Smooth muscle cell (in vitro differentiated cells): ENCODE measurements at regions not wholly inside any gene's neighbourhood (a gene's known extent, or its start where the extent isn't known, plus 50 kb on each side); places are given as distances from the start of the nearest gene placed in this dataset.

Experiments
- DNase-seq: peaks from one replicate; lab custom pipeline; 2025; ENCODE audit not compliant: unreplicated experiment; lab: John Stamatoyannopoulos, UW
- H2AFZ ChIP-seq: fragments of 200-600 bp; sonication (generic); 2 replicates; pipeline ENCODE4 v1.6.0; 2016; ENCODE audit warnings: antibody characterized with exemption, low read depth, mild to moderate bottlenecking
- H3F3A ChIP-seq: fragments of 200-600 bp; sonication (generic); 2 replicates; pipeline ENCODE4 v1.6.0; 2017; ENCODE audit warnings: antibody characterized with exemption, low read depth
- H3K27ac ChIP-seq: fragments of 200-600 bp; sonication (generic); 2 replicates; pipeline ENCODE4 v1.5.1; 2016; ENCODE audit warnings: low read depth, mild to moderate bottlenecking
- H3K27me3 ChIP-seq: fragments of 200-600 bp; sonication (generic); 2 replicates; pipeline ENCODE4 v1.6.1; 2016; ENCODE audit warnings: low read depth, mild to moderate bottlenecking
- H3K36me3 ChIP-seq: fragments of 200-600 bp; sonication (generic); 2 replicates; pipeline ENCODE4 v1.5.1; 2016; ENCODE audit warnings: low read depth
- H3K4me1 ChIP-seq: fragments of 200-600 bp; sonication (generic); 2 replicates; pipeline ENCODE4 v1.5.1; 2016; ENCODE audit warnings: low read depth
- H3K4me2 ChIP-seq: fragments of 200-600 bp; sonication (generic); 2 replicates; pipeline ENCODE4 v1.6.0; 2016; ENCODE audit warnings: mild to moderate bottlenecking
- H3K4me3 ChIP-seq: fragments of 200-600 bp; sonication (generic); 2 replicates; pipeline ENCODE4 v1.5.1; 2016; ENCODE audit warnings: mild to moderate bottlenecking
- H3K79me2 ChIP-seq: fragments of 200-600 bp; sonication (generic); 2 replicates; pipeline ENCODE4 v1.6.0; 2016; ENCODE audit warnings: low read depth, mild to moderate bottlenecking
- H3K9ac ChIP-seq: fragments of 200-600 bp; sonication (generic); 2 replicates; pipeline ENCODE4 v1.6.0; 2016; ENCODE audit warnings: low read depth
- H3K9me3 ChIP-seq: fragments of 200-600 bp; sonication (generic); replicated peaks from 2 replicates; pipeline ENCODE4 v1.5.1; 2016; ENCODE audit warnings: low read depth
- H4K20me1 ChIP-seq: fragments of 200-600 bp; sonication (generic); 2 replicates; pipeline ENCODE4 v1.6.0; 2016; ENCODE audit warnings: low read depth
- WGBS: methylation state at CpG from one replicate; pipeline ENCODE4 v1.1.7; 2016; ENCODE audit warnings: low lambda C conversion rate; 5-methylcytosine and 5-hydroxymethylcytosine counted together
- TF ChIP-seq, protein P1 (sequence below): fragments of 200-600 bp; sonication (generic); IDR thresholded peaks from 2 replicates; pipeline ENCODE4 v1.5.1; 2017; ENCODE audit warnings: borderline replicate concordance, mild to moderate bottlenecking, antibody characterized with exemption; ENCODE audit not compliant: insufficient read depth, poor library complexity, severe bottlenecking

GRCh38 chr3:106089806-106090205 is 221.0 kb upstream of the CBLB start:
- Histone ChIP-seq H3K9ac (no peak overlapping the region), H3K27me3 (no peaks in the 10 kb centered on the region), H2AFZ (no peak overlapping the region), H4K20me1 (no peaks in the 10 kb centered on the region), H3K27ac (no peak overlapping the region), H3K9me3 (no peaks in the 10 kb centered on the region), H3K79me2 (no peaks in the 10 kb centered on the region), H3F3A (no peaks in the 10 kb centered on the region), H3K4me3 (no peak overlapping the region), H3K4me1 (no peaks in the 10 kb centered on the region), H3K36me3 (no peaks in the 10 kb centered on the region), H3K4me2 (no peak overlapping the region)
- TF ChIP-seq, protein P1, sequence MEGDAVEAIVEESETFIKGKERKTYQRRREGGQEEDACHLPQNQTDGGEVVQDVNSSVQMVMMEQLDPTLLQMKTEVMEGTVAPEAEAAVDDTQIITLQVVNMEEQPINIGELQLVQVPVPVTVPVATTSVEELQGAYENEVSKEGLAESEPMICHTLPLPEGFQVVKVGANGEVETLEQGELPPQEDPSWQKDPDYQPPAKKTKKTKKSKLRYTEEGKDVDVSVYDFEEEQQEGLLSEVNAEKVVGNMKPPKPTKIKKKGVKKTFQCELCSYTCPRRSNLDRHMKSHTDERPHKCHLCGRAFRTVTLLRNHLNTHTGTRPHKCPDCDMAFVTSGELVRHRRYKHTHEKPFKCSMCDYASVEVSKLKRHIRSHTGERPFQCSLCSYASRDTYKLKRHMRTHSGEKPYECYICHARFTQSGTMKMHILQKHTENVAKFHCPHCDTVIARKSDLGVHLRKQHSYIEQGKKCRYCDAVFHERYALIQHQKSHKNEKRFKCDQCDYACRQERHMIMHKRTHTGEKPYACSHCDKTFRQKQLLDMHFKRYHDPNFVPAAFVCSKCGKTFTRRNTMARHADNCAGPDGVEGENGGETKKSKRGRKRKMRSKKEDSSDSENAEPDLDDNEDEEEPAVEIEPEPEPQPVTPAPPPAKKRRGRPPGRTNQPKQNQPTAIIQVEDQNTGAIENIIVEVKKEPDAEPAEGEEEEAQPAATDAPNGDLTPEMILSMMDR: no peak
- 91% methylated on average over 1 of the region's 1 CpG for WGBS
- no peak for DNase-seq

DNA sequence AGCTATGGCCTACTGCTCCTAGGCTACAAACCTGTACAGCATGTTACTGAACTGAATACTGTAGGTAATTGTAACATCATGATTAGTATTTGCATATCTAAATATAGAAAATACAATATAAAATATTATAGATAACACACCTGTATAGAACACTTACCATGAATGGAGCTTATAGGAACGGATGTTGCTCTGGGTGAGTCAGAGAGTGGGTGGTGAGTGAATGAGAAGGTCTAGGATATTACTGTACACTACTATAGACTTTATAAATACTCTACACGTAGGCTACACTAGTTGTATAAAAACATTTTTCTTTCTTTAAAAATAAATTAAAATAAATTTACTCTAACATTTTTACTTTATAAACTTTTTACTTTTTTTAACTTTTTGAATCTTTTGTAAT is 224.0 kb upstream of the CBLB start:
- H3K9me3 ChIP-seq: no peaks in the 10 kb centered on the region
- H3K9ac ChIP-seq: no peak overlapping the region
- H3F3A ChIP-seq: no peaks in the 10 kb centered on the region
- no peak for DNase-seq
- no peak overlapping the region for H3K27ac ChIP-seq
- H3K4me2 ChIP-seq: no peak overlapping the region
- no peaks in the 10 kb centered on the region for H3K27me3 ChIP-seq
- H4K20me1 ChIP-seq: no peaks in the 10 kb centered on the region
- H2AFZ ChIP-seq: no peak overlapping the region
- no peaks in the 10 kb centered on the region for H3K79me2 ChIP-seq
- TF ChIP-seq, protein P1: no peak
- WGBS: 77% methylated on average over 2 of the region's 2 CpGs
- no peaks in the 10 kb centered on the region for H3K36me3 ChIP-seq
- no peaks in the 10 kb centered on the region for H3K4me1 ChIP-seq
- no peak overlapping the region for H3K4me3 ChIP-seq

- TF ChIP-seq, protein P1: no peak
- 75% methylated on average over 3 of the region's 3 CpGs for WGBS
- DNase-seq: no peak
- H4K20me1 ChIP-seq: no peaks in the 10 kb centered on the region
- H3K4me1 ChIP-seq: no peaks in the 10 kb centered on the region
- H3F3A ChIP-seq: no peaks in the 10 kb centered on the region
- no peak overlapping the region for H3K9ac ChIP-seq
- H3K9me3 ChIP-seq: no peaks in the 10 kb centered on the region
- H3K4me3 ChIP-seq: no peak overlapping the region
- H3K27me3 ChIP-seq: no peaks in the 10 kb centered on the region
- no peak overlapping the region for H3K27ac ChIP-seq
- H2AFZ ChIP-seq: no peak overlapping the region
- no peak overlapping the region for H3K4me2 ChIP-seq
- no peaks in the 10 kb centered on the region for H3K36me3 ChIP-seq
- H3K79me2 ChIP-seq: no peaks in the 10 kb centered on the region
Measured at GRCh38 chr3:106093616-106094015, 224.8 kb upstream of the CBLB start.

DNA sequence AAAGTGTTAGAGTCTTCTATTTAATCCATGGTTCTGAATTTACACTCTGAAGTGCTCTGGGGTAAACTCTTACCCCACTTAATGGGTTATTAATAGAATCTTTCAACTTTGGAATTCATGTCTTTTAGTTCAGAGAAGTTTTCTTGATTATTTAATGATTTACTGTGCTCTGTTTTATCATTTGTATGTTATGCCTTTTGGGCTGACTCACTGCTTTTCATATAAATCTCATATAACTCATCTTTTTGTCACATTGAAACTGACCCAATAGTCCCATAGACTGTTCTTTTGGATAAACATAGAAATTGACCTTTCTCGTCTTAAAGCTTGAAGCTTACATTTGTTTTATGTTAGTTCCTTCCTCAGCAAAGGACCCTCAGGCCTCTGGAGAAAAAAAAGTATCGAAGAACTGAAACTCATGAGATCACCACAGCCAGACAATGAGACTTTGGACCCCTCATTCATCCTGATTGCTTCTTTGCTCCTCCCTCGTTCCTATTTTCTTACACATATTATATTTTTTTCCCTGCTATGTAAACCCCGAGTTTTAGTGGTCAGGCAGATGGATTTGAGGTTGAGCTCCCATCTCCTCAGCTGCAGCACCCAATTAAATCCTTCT is 229.1 kb upstream of the CBLB start:
- no peak for DNase-seq
- no peaks in the 10 kb centered on the region for H3F3A ChIP-seq
- TF ChIP-seq, protein P1: no peak
- no peak overlapping the region for H2AFZ ChIP-seq
- 67% methylated on average over 4 of the region's 4 CpGs for WGBS
- H3K27me3 ChIP-seq: no peaks in the 10 kb centered on the region
- H3K9me3 ChIP-seq: no peaks in the 10 kb centered on the region
- H3K9ac ChIP-seq: no peak overlapping the region
- no peak overlapping the region for H3K27ac ChIP-seq
- H4K20me1 ChIP-seq: no peaks in the 10 kb centered on the region
- no peak overlapping the region for H3K4me2 ChIP-seq
- no peak overlapping the region for H3K4me3 ChIP-seq
- no peaks in the 10 kb centered on the region for H3K36me3 ChIP-seq
- H3K4me1 ChIP-seq: no peaks in the 10 kb centered on the region
- H3K79me2 ChIP-seq: no peaks in the 10 kb centered on the region
